ENCODE measurements at regions not wholly inside any gene's neighbourhood (a gene's known extent, or its start where the extent isn't known, plus 50 kb on each side); places are given as distances from the start of the nearest gene placed in this dataset.

GRCh38 chr5:124663101-124663506 is 83.3 kb downstream of the ZNF608 start (continued):
- peak; percentile 81 for TF ChIP-seq PPARG (CRISPR knock-in tag; conservative IDR thresholded peaks at IDR 0.05)
- no peak for TF ChIP-seq ASH2L (IDR thresholded peaks at IDR 0.05; ENCODE audit: insufficient read length, low read depth, low read length)
- TF ChIP-seq RFX3 (CRISPR knock-in tag; IDR thresholded peaks at IDR 0.05) = no peak
- TF ChIP-seq BRCA1 (CRISPR knock-in tag; IDR thresholded peaks at IDR 0.05) = no peak
- TF ChIP-seq PBX3 (CRISPR knock-in tag; IDR thresholded peaks at IDR 0.05; ENCODE audit: borderline replicate concordance) = no peak
- no peak for TF ChIP-seq ZC3H13 (CRISPR knock-in tag; IDR thresholded peaks at IDR 0.05)
- TF ChIP-seq ZNF605 (CRISPR knock-in tag; IDR thresholded peaks at IDR 0.05) = no peak
- TF ChIP-seq ZNF350 (CRISPR knock-in tag; IDR thresholded peaks at IDR 0.05; ENCODE audit: borderline replicate concordance, low read depth) = no peak
- no peak for TF ChIP-seq ZNF709 (CRISPR knock-in tag; IDR thresholded peaks at IDR 0.05)
- TF ChIP-seq ZKSCAN8 (CRISPR knock-in tag; IDR thresholded peaks at IDR 0.05; ENCODE audit: borderline replicate concordance) = peak; percentile 60; the same call in 1 of the 2 replicates
- no peak for TF ChIP-seq MZF1 (CRISPR knock-in tag; IDR thresholded peaks at IDR 0.05; ENCODE audit: borderline replicate concordance)
- TF ChIP-seq ZSCAN25 (CRISPR knock-in tag; IDR thresholded peaks at IDR 0.05) = no peak
- 0 out of 2 replicates have a peak, but pooled peaks have one; percentile 42 for TF ChIP-seq ZNF501 (CRISPR knock-in tag; IDR thresholded peaks at IDR 0.05)
- no peak for TF ChIP-seq MTA1 (CRISPR knock-in tag; IDR thresholded peaks at IDR 0.05; ENCODE audit: borderline replicate concordance)
- peak; percentile 84 for TF ChIP-seq SOX5 (CRISPR knock-in tag; IDR thresholded peaks at IDR 0.05; ENCODE audit: borderline replicate concordance)
- TF ChIP-seq ATF7 (IDR thresholded peaks at IDR 0.05) = no peak
- TF ChIP-seq ATF7 (CRISPR knock-in tag; IDR thresholded peaks at IDR 0.05) = no peak
- TF ChIP-seq MLX (CRISPR knock-in tag; IDR thresholded peaks at IDR 0.05) = no peak
- no peak for TF ChIP-seq AKNA (CRISPR knock-in tag; IDR thresholded peaks at IDR 0.05; ENCODE audit: borderline replicate concordance)
- TF ChIP-seq IKZF4 (CRISPR knock-in tag; IDR thresholded peaks at IDR 0.05; ENCODE audit: borderline replicate concordance, low read depth, not compliant biosample characterization) = no peak
- TF ChIP-seq PRPF4 (IDR thresholded peaks at IDR 0.05; ENCODE audit: low read depth, low read length, poor library complexity, severe bottlenecking) = no peak
- no peak for TF ChIP-seq KDM4B (CRISPR knock-in tag; IDR thresholded peaks at IDR 0.05)
- no peak for TF ChIP-seq ZNF615 (CRISPR knock-in tag; IDR thresholded peaks at IDR 0.05; ENCODE audit: borderline replicate concordance)
- no peak for TF ChIP-seq MIXL1 (CRISPR knock-in tag; IDR thresholded peaks at IDR 0.05)
- TF ChIP-seq SOX13 (IDR thresholded peaks at IDR 0.05) = 0 out of 2 replicates have a peak, but pooled peaks have one; percentile 22
- peak in 1 of 2 experiments; percentile 86; a peak in 2 of 4 replicates for TF ChIP-seq SOX13 (CRISPR knock-in tag; conservative IDR thresholded peaks at IDR 0.05 in 1 of 2, IDR thresholded peaks at IDR 0.05 in 1 of 2)
- no peak for TF ChIP-seq PAF1 (CRISPR knock-in tag; IDR thresholded peaks at IDR 0.05)
- TF ChIP-seq IKZF1 (IDR thresholded peaks at IDR 0.05) = no peak
